GM12878 (cell line): ENCODE measurements at regions not wholly inside any gene's neighbourhood (a gene's known extent, or its start where the extent isn't known, plus 50 kb on each side); places are given as distances from the start of the nearest gene placed in this dataset.

Experiments
- ATAC-seq: fragments of 200-7000 bp; cut with Tn5 transposase; 3 replicates; pipeline ENCODE4 v1.9.1; 2020; ENCODE audit warnings: mild to moderate bottlenecking, moderate library complexity
- BruUV-seq: library from RNA; stranded (reverse); fragments of 400-500 nt; replicated peaks from 2 replicates; lab custom pipeline; 2021; lab: Mats Ljungman, UMichigan
- CTCF ChIA-PET: fragments of 300-600 bp; sonication (Branson Sonifier 250); formaldehyde crosslinking; extraction: SDS; loops from one replicate; lab custom pipeline; 2021; ENCODE audit warnings: inconsistent platforms; lab: Yijun Ruan, JAX
- POLR2A ChIA-PET: fragments of 350-600 bp; formaldehyde crosslinking; extraction: SDS; loops from one replicate; lab custom pipeline; 2021; ENCODE audit warnings: inconsistent platforms; lab: Charles Lee
- RAD21 ChIA-PET: fragments of 300-600 bp; sonication (Branson Sonifier 250); formaldehyde crosslinking; loops from one replicate; lab custom pipeline; 2023; ENCODE audit warnings: antibody characterized with exemption; ENCODE audit not compliant: unreplicated experiment; lab: Charles Lee
- SMC1A ChIA-PET: fragments of 300-600 bp; sonication (Branson Sonifier 250); formaldehyde crosslinking; loops from one replicate; lab custom pipeline; 2023; ENCODE audit not compliant: unreplicated experiment, uncharacterized antibody; lab: Charles Lee
- DNase-seq: peaks from one replicate; pipeline ENCODE4 v3.0.0-alpha.2; 2011; ENCODE audit warnings: low read depth, low spot score
- FAIRE-seq: peaks from 3 replicates; lab custom pipeline; 2011; peaks lifted over from hg19 to GRCh38; lab: Jason Lieb, UNC
- H2AFZ ChIP-seq: 2 replicates; pipeline ENCODE4 v1.6.0; 2011; ENCODE audit warnings: low read depth, low read length, control low read depth; ENCODE audit not compliant: control insufficient read depth
- H3K27ac ChIP-seq: 2 replicates; pipeline ENCODE4 v1.5.1; 2011; ENCODE audit warnings: control low read depth; ENCODE audit not compliant: control insufficient read depth, insufficient read depth
- H3K27me3 ChIP-seq, 2 experiments: replicated peaks in 1 of 2; 2 replicates each; pipeline versions ENCODE4 v1.6.0 to v1.6.1; 2011; ENCODE audit warnings: low read length in 1 of 2; ENCODE audit not compliant: control insufficient read depth in 2 of 2, insufficient read depth in 2 of 2
- H3K36me3 ChIP-seq, 2 experiments: 2 replicates each; pipeline ENCODE4 v1.5.1; 2011; ENCODE audit warnings: low read length in 1 of 2; ENCODE audit not compliant: control insufficient read depth in 2 of 2, insufficient read depth in 2 of 2
- H3K4me1 ChIP-seq: 2 replicates; pipeline ENCODE4 v1.6.1; 2011; ENCODE audit warnings: mild to moderate bottlenecking, low read length, moderate library complexity, mixed read lengths; ENCODE audit not compliant: control insufficient read depth, insufficient read depth
- H3K4me2 ChIP-seq: 2 replicates; pipeline ENCODE4 v1.6.0; 2011; ENCODE audit warnings: control low read depth; ENCODE audit not compliant: control insufficient read depth, insufficient read depth
- H3K4me3 ChIP-seq: fragments of 200-600 bp; sonication (generic); 2 replicates; pipeline ENCODE4 v1.5.1; 2016
- H3K79me2 ChIP-seq: 2 replicates; pipeline ENCODE4 v1.6.0; 2011; ENCODE audit warnings: low read length; ENCODE audit not compliant: control insufficient read depth, insufficient read depth
- H3K9ac ChIP-seq: 2 replicates; pipeline ENCODE4 v1.8.0; 2011; ENCODE audit warnings: low read length, control low read depth, mixed read lengths; ENCODE audit not compliant: control insufficient read depth, insufficient read depth
- H3K9me3 ChIP-seq: replicated peaks from 3 replicates; pipeline ENCODE4 v1.5.1; 2011; ENCODE audit warnings: mild to moderate bottlenecking, low read length; ENCODE audit not compliant: control insufficient read depth, insufficient read depth
- H4K20me1 ChIP-seq: 2 replicates; pipeline ENCODE4 v1.6.0; 2011; ENCODE audit not compliant: control insufficient read depth, insufficient read depth
- BCL3 ChIP-seq: IDR thresholded peaks from 2 replicates; pipeline ENCODE4 v1.6.1; 2011; ENCODE audit warnings: borderline replicate concordance, low read depth, mild to moderate bottlenecking, moderate library complexity, low read length; ENCODE audit not compliant: insufficient read depth, poor library complexity, severe bottlenecking
- KAT2A ChIP-seq: conservative IDR thresholded peaks from 2 replicates; pipeline ENCODE4 v1.6.1; 2011; ENCODE audit warnings: low read depth, low read length; ENCODE audit not compliant: control insufficient read depth
- MEF2B ChIP-seq: fragments of 450-650 bp; IDR thresholded peaks from 2 replicates; pipeline ENCODE4 v1.6.1; 2018; ENCODE audit warnings: mild to moderate bottlenecking, moderate library complexity; ENCODE audit not compliant: partially characterized antibody, poor library complexity, severe bottlenecking
- MTA2 ChIP-seq: fragments of 450-650 bp; IDR thresholded peaks from 2 replicates; pipeline ENCODE4 v1.6.1; 2016; ENCODE audit warnings: low read depth, mild to moderate bottlenecking, moderate library complexity
- PKNOX1 ChIP-seq: fragments of 450-650 bp; IDR thresholded peaks from 2 replicates; pipeline ENCODE4 v1.6.1; 2016; ENCODE audit warnings: mild to moderate bottlenecking
- RUNX3 ChIP-seq: IDR thresholded peaks from 2 replicates; pipeline ENCODE4 v1.6.1; 2012; ENCODE audit warnings: low read length, inconsistent platforms
- TBL1XR1 ChIP-seq: IDR thresholded peaks from 2 replicates; pipeline ENCODE4 v1.6.1; 2012; ENCODE audit warnings: low read depth, low read length, improper control_type of control experiment
- WGBS: methylation state at CpG from one replicate; pipeline ENCODE4 v1.1.6; 2016; ENCODE audit warnings: low lambda C conversion rate; ENCODE audit not compliant: insufficient replicate concordance, insufficient coverage; ENCODE audit errors: missing lambda C conversion rate; 5-methylcytosine and 5-hydroxymethylcytosine counted together
- in situ Hi-C: fragments of 300-500 bp; cut with MboI; formaldehyde crosslinking; loops from 9 replicates; pipeline ENCODE4 v1.14.3; 2018; ENCODE audit warnings: mixed read lengths
- intact Hi-C: fragments of 100-400 bp; cut with micrococcal nuclease; formaldehyde crosslinking; loops from one replicate; pipeline ENCODE4 v1.14.2; 2022; ENCODE audit not compliant: unreplicated experiment
- TF ChIP-seq, protein P1 (sequence below): IDR thresholded peaks from 2 replicates; pipeline ENCODE4 v1.6.1; 2012; ENCODE audit warnings: improper control_type of control experiment, low read depth, low read length; ENCODE audit not compliant: insufficient replicate concordance

DNA sequence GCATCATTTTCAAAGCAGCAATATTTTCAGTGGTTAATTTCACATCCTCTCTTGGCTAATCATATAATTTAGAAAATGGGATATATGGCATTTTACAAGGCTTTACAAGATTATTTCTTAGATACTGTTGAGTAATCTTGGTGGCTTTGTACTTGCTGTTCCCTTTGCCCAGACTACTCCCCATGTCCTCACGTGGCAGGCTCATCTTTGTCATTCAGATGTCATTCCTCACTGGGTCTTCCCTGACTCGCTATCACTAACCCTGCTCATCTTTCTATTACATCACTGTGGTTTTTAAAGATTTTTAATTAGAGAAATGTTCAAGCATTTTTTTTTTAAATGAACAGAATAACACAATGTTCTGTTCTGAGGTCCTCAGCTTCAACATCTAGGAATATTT is 240.0 kb upstream of the IRX5 start:
- in situ Hi-C loops: no loop called here
- Histone ChIP-seq H3K4me2 (no peak overlapping the region), H3K4me1 (no peaks in the 10 kb centered on the region), H3K27ac (no peak overlapping the region), H3K9ac (no peak overlapping the region), H4K20me1 (no peaks in the 10 kb centered on the region), H3K79me2 (no peaks in the 10 kb centered on the region), H2AFZ (no peak overlapping the region), H3K4me3 (no peak overlapping the region), H3K9me3 (no peaks in the 10 kb centered on the region), H3K27me3 (no peaks in the 10 kb centered on the region), H3K36me3 (no peaks in the 10 kb centered on the region)
- TF ChIP-seq BCL3: no peak
- no peak for TF ChIP-seq MTA2
- TF ChIP-seq MEF2B: no peak
- no peak for TF ChIP-seq RUNX3
- no peak for TF ChIP-seq PKNOX1
- TF ChIP-seq, protein P1, sequence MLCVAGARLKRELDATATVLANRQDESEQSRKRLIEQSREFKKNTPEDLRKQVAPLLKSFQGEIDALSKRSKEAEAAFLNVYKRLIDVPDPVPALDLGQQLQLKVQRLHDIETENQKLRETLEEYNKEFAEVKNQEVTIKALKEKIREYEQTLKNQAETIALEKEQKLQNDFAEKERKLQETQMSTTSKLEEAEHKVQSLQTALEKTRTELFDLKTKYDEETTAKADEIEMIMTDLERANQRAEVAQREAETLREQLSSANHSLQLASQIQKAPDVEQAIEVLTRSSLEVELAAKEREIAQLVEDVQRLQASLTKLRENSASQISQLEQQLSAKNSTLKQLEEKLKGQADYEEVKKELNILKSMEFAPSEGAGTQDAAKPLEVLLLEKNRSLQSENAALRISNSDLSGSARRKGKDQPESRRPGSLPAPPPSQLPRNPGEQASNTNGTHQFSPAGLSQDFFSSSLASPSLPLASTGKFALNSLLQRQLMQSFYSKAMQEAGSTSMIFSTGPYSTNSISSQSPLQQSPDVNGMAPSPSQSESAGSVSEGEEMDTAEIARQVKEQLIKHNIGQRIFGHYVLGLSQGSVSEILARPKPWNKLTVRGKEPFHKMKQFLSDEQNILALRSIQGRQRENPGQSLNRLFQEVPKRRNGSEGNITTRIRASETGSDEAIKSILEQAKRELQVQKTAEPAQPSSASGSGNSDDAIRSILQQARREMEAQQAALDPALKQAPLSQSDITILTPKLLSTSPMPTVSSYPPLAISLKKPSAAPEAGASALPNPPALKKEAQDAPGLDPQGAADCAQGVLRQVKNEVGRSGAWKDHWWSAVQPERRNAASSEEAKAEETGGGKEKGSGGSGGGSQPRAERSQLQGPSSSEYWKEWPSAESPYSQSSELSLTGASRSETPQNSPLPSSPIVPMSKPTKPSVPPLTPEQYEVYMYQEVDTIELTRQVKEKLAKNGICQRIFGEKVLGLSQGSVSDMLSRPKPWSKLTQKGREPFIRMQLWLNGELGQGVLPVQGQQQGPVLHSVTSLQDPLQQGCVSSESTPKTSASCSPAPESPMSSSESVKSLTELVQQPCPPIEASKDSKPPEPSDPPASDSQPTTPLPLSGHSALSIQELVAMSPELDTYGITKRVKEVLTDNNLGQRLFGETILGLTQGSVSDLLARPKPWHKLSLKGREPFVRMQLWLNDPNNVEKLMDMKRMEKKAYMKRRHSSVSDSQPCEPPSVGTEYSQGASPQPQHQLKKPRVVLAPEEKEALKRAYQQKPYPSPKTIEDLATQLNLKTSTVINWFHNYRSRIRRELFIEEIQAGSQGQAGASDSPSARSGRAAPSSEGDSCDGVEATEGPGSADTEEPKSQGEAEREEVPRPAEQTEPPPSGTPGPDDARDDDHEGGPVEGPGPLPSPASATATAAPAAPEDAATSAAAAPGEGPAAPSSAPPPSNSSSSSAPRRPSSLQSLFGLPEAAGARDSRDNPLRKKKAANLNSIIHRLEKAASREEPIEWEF: no peak
- TF ChIP-seq TBL1XR1: no peak
- no peak for TF ChIP-seq KAT2A
- ChIA-PET CTCF (no interaction called here), RAD21 (no interaction called here), SMC1A (no interaction called here), POLR2A (no interaction called here)
- BruUV-seq: no TSS peak
- ATAC-seq: no peak
- intact Hi-C loops: no loop called here
- no peak for FAIRE-seq
- whole genome bisulfite sequencing: 3% methylated on average over 2 of the region's 2 CpGs
- no peak for DNase-seq
